ENCODE measurements at regions not wholly inside any gene's neighbourhood (a gene's known extent, or its start where the extent isn't known, plus 50 kb on each side); places are given as distances from the start of the nearest gene placed in this dataset.

DNA sequence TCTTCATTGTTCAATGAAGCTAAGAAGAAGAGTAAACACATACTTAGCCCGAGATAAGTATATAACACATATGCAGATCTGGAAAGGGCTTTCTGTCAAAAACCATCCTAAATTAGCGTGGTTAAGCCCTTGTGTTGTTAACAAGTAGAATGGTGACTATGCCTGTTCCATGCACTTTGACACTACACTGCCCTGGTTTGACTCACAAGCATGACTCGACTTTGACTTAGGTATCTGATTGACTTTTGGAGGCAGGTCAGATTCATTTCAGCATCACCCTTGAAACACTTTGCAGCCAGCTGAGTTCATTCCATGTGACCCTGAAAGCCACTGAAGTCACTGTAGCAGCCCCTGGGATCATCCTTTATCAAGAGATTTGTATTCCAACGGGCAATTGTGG lies 239.8 kb downstream of the TBX18 start:
- H3K4me3 ChIP-seq (ENCODE audit: low read depth, low read length), result no peak overlapping the region
- CTCF ChIA-PET, result no interaction called here
- POLR2A ChIA-PET, result no interaction called here
- H3K36me3 ChIP-seq (ENCODE audit: control insufficient read depth in 2 of 2, insufficient read depth in 1 of 2, low read length in 2 of 2), result no peaks in the 10 kb centered on the region
- no peak overlapping the region for H3K27ac ChIP-seq (ENCODE audit: extremely low read depth, low read depth, low read length)
- H3K4me1 ChIP-seq (ENCODE audit: control insufficient read depth, insufficient read depth, low read length), result peaks cover 6% of the 10 kb centered on the region; the same call in 1 of the 2 replicates
- TF ChIP-seq ZNF707 (tag by site-specific recombination; IDR thresholded peaks at IDR 0.05) (no peak), ZNF747 (tag by site-specific recombination; IDR thresholded peaks at IDR 0.05) (no peak), ZNF530 (tag by site-specific recombination; IDR thresholded peaks at IDR 0.05; ENCODE audit: low read depth) (no peak), ZFP41 (tag by site-specific recombination; IDR thresholded peaks at IDR 0.05; ENCODE audit: borderline replicate concordance) (no peak), ZFP69B (tag by site-specific recombination; IDR thresholded peaks at IDR 0.05) (no peak), SCRT1 (tag by site-specific recombination; IDR thresholded peaks at IDR 0.05; ENCODE audit: borderline replicate concordance) (no peak), HOXD13 (CRISPR knock-in tag; IDR thresholded peaks at IDR 0.05; ENCODE audit: borderline replicate concordance) (no peak), ZNF624 (tag by site-specific recombination; IDR thresholded peaks at IDR 0.05) (no peak), ZNF558 (tag by site-specific recombination; IDR thresholded peaks at IDR 0.05) (no peak), ZNF792 (tag by site-specific recombination; IDR thresholded peaks at IDR 0.05) (no peak), YY1 (tag by site-specific recombination; IDR thresholded peaks at IDR 0.05) (no peak), ZEB2 (tag by site-specific recombination; IDR thresholded peaks at IDR 0.05) (no peak), ZNF248 (tag by site-specific recombination; IDR thresholded peaks at IDR 0.05) (no peak), ZNF560 (tag by site-specific recombination; IDR thresholded peaks at IDR 0.05; ENCODE audit: borderline replicate concordance) (no peak), ZNF114 (tag by site-specific recombination; IDR thresholded peaks at IDR 0.05) (no peak), ZNF239 (tag by site-specific recombination; IDR thresholded peaks at IDR 0.05) (no peak), OVOL3 (tag by site-specific recombination; IDR thresholded peaks at IDR 0.05) (no peak)
- TF ChIP-seq, protein P1, sequence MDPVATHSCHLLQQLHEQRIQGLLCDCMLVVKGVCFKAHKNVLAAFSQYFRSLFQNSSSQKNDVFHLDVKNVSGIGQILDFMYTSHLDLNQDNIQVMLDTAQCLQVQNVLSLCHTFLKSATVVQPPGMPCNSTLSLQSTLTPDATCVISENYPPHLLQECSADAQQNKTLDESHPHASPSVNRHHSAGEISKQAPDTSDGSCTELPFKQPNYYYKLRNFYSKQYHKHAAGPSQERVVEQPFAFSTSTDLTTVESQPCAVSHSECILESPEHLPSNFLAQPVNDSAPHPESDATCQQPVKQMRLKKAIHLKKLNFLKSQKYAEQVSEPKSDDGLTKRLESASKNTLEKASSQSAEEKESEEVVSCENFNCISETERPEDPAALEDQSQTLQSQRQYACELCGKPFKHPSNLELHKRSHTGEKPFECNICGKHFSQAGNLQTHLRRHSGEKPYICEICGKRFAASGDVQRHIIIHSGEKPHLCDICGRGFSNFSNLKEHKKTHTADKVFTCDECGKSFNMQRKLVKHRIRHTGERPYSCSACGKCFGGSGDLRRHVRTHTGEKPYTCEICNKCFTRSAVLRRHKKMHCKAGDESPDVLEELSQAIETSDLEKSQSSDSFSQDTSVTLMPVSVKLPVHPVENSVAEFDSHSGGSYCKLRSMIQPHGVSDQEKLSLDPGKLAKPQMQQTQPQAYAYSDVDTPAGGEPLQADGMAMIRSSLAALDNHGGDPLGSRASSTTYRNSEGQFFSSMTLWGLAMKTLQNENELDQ (tag by site-specific recombination; IDR thresholded peaks at IDR 0.05; ENCODE audit: low read depth), result no peak
- TF ChIP-seq, protein P2, sequence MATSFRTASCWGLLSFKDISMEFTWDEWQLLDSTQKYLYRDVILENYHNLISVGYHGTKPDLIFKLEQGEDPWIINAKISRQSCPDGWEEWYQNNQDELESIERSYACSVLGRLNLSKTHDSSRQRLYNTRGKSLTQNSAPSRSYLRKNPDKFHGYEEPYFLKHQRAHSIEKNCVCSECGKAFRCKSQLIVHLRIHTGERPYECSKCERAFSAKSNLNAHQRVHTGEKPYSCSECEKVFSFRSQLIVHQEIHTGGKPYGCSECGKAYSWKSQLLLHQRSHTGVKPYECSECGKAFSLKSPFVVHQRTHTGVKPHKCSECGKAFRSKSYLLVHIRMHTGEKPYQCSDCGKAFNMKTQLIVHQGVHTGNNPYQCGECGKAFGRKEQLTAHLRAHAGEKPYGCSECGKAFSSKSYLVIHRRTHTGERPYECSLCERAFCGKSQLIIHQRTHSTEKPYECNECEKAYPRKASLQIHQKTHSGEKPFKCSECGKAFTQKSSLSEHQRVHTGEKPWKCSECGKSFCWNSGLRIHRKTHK (tag by site-specific recombination; IDR thresholded peaks at IDR 0.05), result no peak
- TF ChIP-seq, protein P3, sequence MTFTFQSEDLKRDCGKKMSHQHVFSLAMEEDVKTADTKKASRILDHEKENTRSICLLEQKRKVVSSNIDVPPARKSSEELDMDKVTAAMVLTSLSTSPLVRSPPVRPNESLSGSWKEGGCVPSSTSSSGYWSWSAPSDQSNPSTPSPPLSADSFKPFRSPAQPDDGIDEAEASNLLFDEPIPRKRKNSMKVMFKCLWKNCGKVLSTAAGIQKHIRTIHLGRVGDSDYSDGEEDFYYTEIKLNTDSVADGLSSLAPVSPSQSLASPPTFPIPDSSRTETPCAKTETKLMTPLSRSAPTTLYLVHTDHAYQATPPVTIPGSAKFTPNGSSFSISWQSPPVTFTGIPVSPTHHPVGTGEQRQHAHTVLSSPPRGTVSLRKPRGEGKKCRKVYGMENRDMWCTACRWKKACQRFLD (tag by site-specific recombination; IDR thresholded peaks at IDR 0.05), result no peak
- H3K9me3 ChIP-seq (ENCODE audit: control insufficient read depth, insufficient read depth, low read depth, low read length), result no peaks in the 10 kb centered on the region

DNA sequence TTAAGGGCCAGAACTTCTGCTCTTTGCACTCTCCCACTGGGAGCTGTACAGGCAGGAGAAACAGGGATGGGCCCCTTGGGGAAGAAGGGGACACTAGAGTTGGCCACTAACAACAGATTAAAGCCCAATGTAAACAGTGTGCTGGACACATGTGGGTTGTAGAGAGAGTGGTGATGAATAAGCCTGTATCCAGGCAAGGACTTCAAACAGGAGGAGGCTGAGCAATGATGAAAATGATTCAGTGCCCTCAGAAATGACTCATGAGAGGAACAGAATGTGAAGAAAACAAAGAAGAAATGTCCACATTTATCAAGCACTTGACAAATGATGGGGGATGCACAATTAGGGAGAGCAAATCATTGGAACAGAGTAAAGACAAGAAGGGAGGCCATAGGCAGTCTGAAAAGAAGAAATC lies 242.3 kb downstream of the TBX18 start:
- H3K9me3 ChIP-seq (ENCODE audit: control insufficient read depth, insufficient read depth, low read depth, low read length), result no peaks in the 10 kb centered on the region
- H3K36me3 ChIP-seq (ENCODE audit: control insufficient read depth in 2 of 2, insufficient read depth in 1 of 2, low read length in 2 of 2), result no peaks in the 10 kb centered on the region
- H3K4me1 ChIP-seq (ENCODE audit: control insufficient read depth, insufficient read depth, low read length), result peaks cover 6% of the 10 kb centered on the region; the same call in 1 of the 2 replicates
- peak; percentile 21; the same call in 1 of the 2 replicates for TF ChIP-seq ZEB2 (tag by site-specific recombination; IDR thresholded peaks at IDR 0.05)
- TF ChIP-seq, protein P4, sequence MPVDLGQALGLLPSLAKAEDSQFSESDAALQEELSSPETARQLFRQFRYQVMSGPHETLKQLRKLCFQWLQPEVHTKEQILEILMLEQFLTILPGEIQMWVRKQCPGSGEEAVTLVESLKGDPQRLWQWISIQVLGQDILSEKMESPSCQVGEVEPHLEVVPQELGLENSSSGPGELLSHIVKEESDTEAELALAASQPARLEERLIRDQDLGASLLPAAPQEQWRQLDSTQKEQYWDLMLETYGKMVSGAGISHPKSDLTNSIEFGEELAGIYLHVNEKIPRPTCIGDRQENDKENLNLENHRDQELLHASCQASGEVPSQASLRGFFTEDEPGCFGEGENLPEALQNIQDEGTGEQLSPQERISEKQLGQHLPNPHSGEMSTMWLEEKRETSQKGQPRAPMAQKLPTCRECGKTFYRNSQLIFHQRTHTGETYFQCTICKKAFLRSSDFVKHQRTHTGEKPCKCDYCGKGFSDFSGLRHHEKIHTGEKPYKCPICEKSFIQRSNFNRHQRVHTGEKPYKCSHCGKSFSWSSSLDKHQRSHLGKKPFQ (tag by site-specific recombination; IDR thresholded peaks at IDR 0.05), result no peak
- H3K4me3 ChIP-seq (ENCODE audit: low read depth, low read length), result no peak overlapping the region
- CTCF ChIA-PET, result no interaction called here
- POLR2A ChIA-PET, result no interaction called here
- no peak overlapping the region for H3K27ac ChIP-seq (ENCODE audit: extremely low read depth, low read depth, low read length)

All from HEK293 (cell line).